Spleen (tissue), 11 donors: ENCODE measurements at regions not wholly inside any gene's neighbourhood (a gene's known extent, or its start where the extent isn't known, plus 50 kb on each side); places are given as distances from the start of the nearest gene placed in this dataset.

Experiments used
- DNase-seq: peaks from one replicate; pipeline ENCODE4 v3.0.0-alpha.2; 2020
- H3K27ac ChIP-seq, 8 donors: fragments of 200-600 bp; sonication (generic) in 7 of 8; 1 replicate in 4 of 8; 2 replicates in 4 of 8; pipeline versions ENCODE4 v1.5.0 to v1.8.0; 2016 to 2021; ENCODE audit warnings: inconsistent platforms in 4 of 8, mild to moderate bottlenecking in 4 of 8, moderate library complexity in 1 of 8
- H3K27me3 ChIP-seq, 7 donors: fragments of 200-600 bp; sonication (generic) in 6 of 7; replicated peaks in 1 of 7; 1 replicate in 4 of 7; 2 replicates in 3 of 7; pipeline versions ENCODE4 v1.5.0 to v1.8.0; 2016 to 2021; ENCODE audit warnings: inconsistent platforms in 3 of 7, mild to moderate bottlenecking in 1 of 7
- H3K36me3 ChIP-seq, 6 donors: fragments of 200-600 bp; sonication (generic) in 5 of 6; 1 replicate in 4 of 6; 2 replicates in 2 of 6; pipeline versions ENCODE4 v1.5.0 to v1.8.0; 2016 to 2021; ENCODE audit warnings: inconsistent platforms in 2 of 6
- H3K4me1 ChIP-seq, 6 donors: fragments of 200-600 bp; sonication (generic) in 5 of 6; 1 replicate in 3 of 6; 2 replicates in 3 of 6; pipeline versions ENCODE4 v1.5.0 to v1.8.0; 2016 to 2021; ENCODE audit warnings: inconsistent platforms in 3 of 6
- H3K4me3 ChIP-seq, 8 donors: fragments of 200-600 bp; sonication (generic) in 7 of 8; 1 replicate in 4 of 8; 2 replicates in 4 of 8; pipeline versions ENCODE4 v1.5.0 to v1.8.0; 2016 to 2021; ENCODE audit warnings: inconsistent platforms in 4 of 8, mild to moderate bottlenecking in 4 of 8, moderate library complexity in 2 of 8
- H3K9me3 ChIP-seq, 8 donors: fragments of 200-600 bp; sonication (generic) in 7 of 8; 1 replicate in 4 of 8; 2 replicates in 4 of 8; pipeline versions ENCODE4 v1.5.0 to v1.8.0; 2016 to 2021; ENCODE audit warnings: inconsistent platforms in 4 of 8
- POLR2A ChIP-seq, 3 donors: fragments of 450-650 bp; IDR thresholded peaks; one replicate each; pipeline ENCODE4 v1.5.1; 2017; ENCODE audit warnings: antibody characterized with exemption in 3 of 3, mild to moderate bottlenecking in 1 of 3
- POLR2AphosphoS5 ChIP-seq, 3 donors: sonication (generic); formaldehyde crosslinking; IDR thresholded peaks; one replicate each; pipeline ENCODE4 v1.5.1; 2017; ENCODE audit warnings: antibody characterized with exemption in 3 of 3
- WGBS, 5 donors: extraction: QIAGEN DNeasy Blood & Tissue Kit in 3 of 5; methylation state at CpG; one replicate each; pipeline versions ENCODE4 v1.1.5 to v1.1.7; 2013 to 2018; 5-methylcytosine and 5-hydroxymethylcytosine counted together
- intact Hi-C: fragments of 100-400 bp; cut with DNase I; formaldehyde crosslinking; loops from one replicate; pipeline ENCODE4 v1.15.0; 2023; ENCODE audit warnings: low total_unique reads
- TF ChIP-seq, protein P1 (sequence below), 11 experiments: fragments of 200-600 bp in 7 of 11; fragments of 450-650 bp in 4 of 11; sonication (generic) in 4 of 11; IDR thresholded peaks in 8 of 11; conservative IDR thresholded peaks in 3 of 11; 1 replicate in 7 of 11; 2 replicates in 4 of 11; pipeline versions ENCODE4 v1.4.0 to v1.8.0; 2016 to 2021; ENCODE audit warnings: antibody characterized with exemption in 11 of 11, inconsistent platforms in 4 of 11, mild to moderate bottlenecking in 1 of 11
- donor health status: healthy with polysubstance abuse.
- donor health status: DM: no; HTN: no; CAD: no; lungs with moderate emphysema.
- donor health status: DM: no; HTN: no; CAD: no.
- donor health status: Bipolar disorder and iron deficiency.
- donor health status: healthy.
- donor health status: DM: no; HTN: no; CAD: no.
- donor health status: DM: yes; HTN: yes; CAD: no.

- peaks cover 0 to 12% (median 0%) of the 10 kb centered on the region in 6 donors for H3K4me1 ChIP-seq
- no peaks in the 10 kb centered on the region for H3K27me3 ChIP-seq
- no peak overlapping the region for H3K27ac ChIP-seq
- H3K9me3 ChIP-seq: no peaks in the 10 kb centered on the region
- intact Hi-C loops: no loop called here
- DNase-seq: no peak
- 90 to 100% (median 100%) methylated on average over 1 of the region's 1 CpG for WGBS, 5 donors
- H3K4me3 ChIP-seq: no peak overlapping the region
- no peaks in the 10 kb centered on the region for H3K36me3 ChIP-seq
- TF ChIP-seq POLR2AphosphoS5 (IDR thresholded peaks at IDR 0.05): no peak
- TF ChIP-seq, protein P1, sequence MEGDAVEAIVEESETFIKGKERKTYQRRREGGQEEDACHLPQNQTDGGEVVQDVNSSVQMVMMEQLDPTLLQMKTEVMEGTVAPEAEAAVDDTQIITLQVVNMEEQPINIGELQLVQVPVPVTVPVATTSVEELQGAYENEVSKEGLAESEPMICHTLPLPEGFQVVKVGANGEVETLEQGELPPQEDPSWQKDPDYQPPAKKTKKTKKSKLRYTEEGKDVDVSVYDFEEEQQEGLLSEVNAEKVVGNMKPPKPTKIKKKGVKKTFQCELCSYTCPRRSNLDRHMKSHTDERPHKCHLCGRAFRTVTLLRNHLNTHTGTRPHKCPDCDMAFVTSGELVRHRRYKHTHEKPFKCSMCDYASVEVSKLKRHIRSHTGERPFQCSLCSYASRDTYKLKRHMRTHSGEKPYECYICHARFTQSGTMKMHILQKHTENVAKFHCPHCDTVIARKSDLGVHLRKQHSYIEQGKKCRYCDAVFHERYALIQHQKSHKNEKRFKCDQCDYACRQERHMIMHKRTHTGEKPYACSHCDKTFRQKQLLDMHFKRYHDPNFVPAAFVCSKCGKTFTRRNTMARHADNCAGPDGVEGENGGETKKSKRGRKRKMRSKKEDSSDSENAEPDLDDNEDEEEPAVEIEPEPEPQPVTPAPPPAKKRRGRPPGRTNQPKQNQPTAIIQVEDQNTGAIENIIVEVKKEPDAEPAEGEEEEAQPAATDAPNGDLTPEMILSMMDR (IDR thresholded peaks at IDR 0.05 in 8 of 11, conservative IDR thresholded peaks at IDR 0.05 in 3 of 11): no peak
Observed at GRCh38 chr6:14977747-14978382, 268.0 kb upstream of the JARID2 start.

- no peaks in the 10 kb centered on the region for H3K27me3 ChIP-seq
- no peak for DNase-seq
- H3K4me3 ChIP-seq: no peak overlapping the region
- no peaks in the 10 kb centered on the region for H3K9me3 ChIP-seq
- 62 to 73% (median 71%) methylated on average over 8 of the region's 8 CpGs for WGBS, 5 donors
- no peak overlapping the region for H3K27ac ChIP-seq
- no peak for TF ChIP-seq POLR2A (IDR thresholded peaks at IDR 0.05)
- TF ChIP-seq POLR2AphosphoS5 (IDR thresholded peaks at IDR 0.05): no peak
- TF ChIP-seq, protein P1 (IDR thresholded peaks at IDR 0.05 in 8 of 11, conservative IDR thresholded peaks at IDR 0.05 in 3 of 11): no peak
- intact Hi-C loops: no loop called here
- H3K4me1 ChIP-seq: peaks cover 0 to 9% (median 0%) of the 10 kb centered on the region in 6 donors
- no peaks in the 10 kb centered on the region for H3K36me3 ChIP-seq
Observed at GRCh38 chr6:14981960-14982359, 263.9 kb upstream of the JARID2 start.

- intact Hi-C loops: no loop called here
- TF ChIP-seq POLR2A (IDR thresholded peaks at IDR 0.05) (no peak), POLR2AphosphoS5 (IDR thresholded peaks at IDR 0.05) (no peak)
- TF ChIP-seq, protein P1 (IDR thresholded peaks at IDR 0.05 in 8 of 11, conservative IDR thresholded peaks at IDR 0.05 in 3 of 11): no peak
- H3K4me3 ChIP-seq: no peak overlapping the region
- H3K27me3 ChIP-seq: no peaks in the 10 kb centered on the region
- DNase-seq: no peak
- no peaks in the 10 kb centered on the region for H3K9me3 ChIP-seq
- H3K4me1 ChIP-seq: peaks cover 0 to 9% (median 0%) of the 10 kb centered on the region in 6 donors
- H3K27ac ChIP-seq: no peak overlapping the region
- whole genome bisulfite sequencing, 5 donors: 69 to 82% (median 77%) methylated on average over 5 of the region's 5 CpGs
- H3K36me3 ChIP-seq: no peaks in the 10 kb centered on the region
Observed at GRCh38 chr6:14983599-14984518, 262.0 kb upstream of the JARID2 start.

- no peak for DNase-seq
- H3K27me3 ChIP-seq: no peaks in the 10 kb centered on the region
- WGBS, 5 donors: 61 to 83% (median 69%) methylated on average over 6 of the region's 6 CpGs
- intact Hi-C loops: no loop called here
- peaks cover 0 to 9% (median 0%) of the 10 kb centered on the region in 6 donors for H3K4me1 ChIP-seq
- H3K36me3 ChIP-seq: no peaks in the 10 kb centered on the region
- TF ChIP-seq POLR2AphosphoS5 (IDR thresholded peaks at IDR 0.05) (no peak), POLR2A (IDR thresholded peaks at IDR 0.05) (no peak)
- TF ChIP-seq, protein P1 (IDR thresholded peaks at IDR 0.05 in 8 of 11, conservative IDR thresholded peaks at IDR 0.05 in 3 of 11): no peak
- H3K27ac ChIP-seq: no peak overlapping the region
- no peaks in the 10 kb centered on the region for H3K9me3 ChIP-seq
- no peak overlapping the region for H3K4me3 ChIP-seq
Observed at GRCh38 chr6:14984519-14984853, 261.4 kb upstream of the JARID2 start.
